OCI-LY3 (cell line): ENCODE measurements at regions not wholly inside any gene's neighbourhood (a gene's known extent, or its start where the extent isn't known, plus 50 kb on each side); places are given as distances from the start of the nearest gene placed in this dataset.

ENCODE experiments used
- CTCF ChIP-seq: fragments of 200-600, 300-600 bp; sonication (generic); IDR thresholded peaks from 2 replicates; pipeline ENCODE4 v1.5.1; 2014; ENCODE audit warnings: antibody characterized with exemption, low read length, low read depth
- EZH2phosphoT487 ChIP-seq: fragments of 200-600 bp; shearing (Covaris generic); IDR thresholded peaks from 2 replicates; pipeline ENCODE4 v1.6.1; 2018; ENCODE audit warnings: antibody characterized with exemption, mixed run types, low read depth

GRCh38 chr12:86349196-86349595 lies 93.0 kb upstream of the MGAT4C start:
- no peak for TF ChIP-seq CTCF
- no peak for TF ChIP-seq EZH2phosphoT487
